HepG2 (cell line): ENCODE measurements at regions not wholly inside any gene's neighbourhood (a gene's known extent, or its start where the extent isn't known, plus 50 kb on each side); places are given as distances from the start of the nearest gene placed in this dataset.
A peak's percentile ranks its signal among the peaks of the same experiment; 100 is the strongest.

Experiments used
- CEBPB ChIP-seq: IDR thresholded peaks from 2 replicates; pipeline ENCODE4 v1.6.1; 2011; ENCODE audit warnings: low read depth, low read length, improper control_type of control experiment, borderline replicate concordance
- GATA4 ChIP-seq: sonication (generic); IDR thresholded peaks from 2 replicates; pipeline ENCODE4 v1.6.1; 2016; ENCODE audit warnings: antibody characterized with exemption, low read depth, borderline replicate concordance
- HNF4G ChIP-seq, 2 experiments: sonication (generic) in 1 of 2; formaldehyde crosslinking in 1 of 2; IDR thresholded peaks; 2 replicates each; pipeline versions ENCODE4 v1.4.0 to v1.6.1; 2011 to 2020; ENCODE audit warnings: borderline replicate concordance in 2 of 2, low read depth in 2 of 2, mild to moderate bottlenecking in 2 of 2, low read length in 1 of 2, missing genetic modification reagents in 1 of 2, moderate library complexity in 1 of 2
- HNRNPH1 ChIP-seq: fragments of 200-400 bp; formaldehyde crosslinking; optimal IDR thresholded peaks from 2 replicates; pipeline ENCODE3; 2017; ENCODE audit warnings: mild to moderate bottlenecking, low read depth, low read length
- KDM5A ChIP-seq: fragments of 200-600 bp; sonication (generic); IDR thresholded peaks from 2 replicates; pipeline ENCODE4 v1.7.0; 2018; ENCODE audit warnings: antibody characterized with exemption, mild to moderate bottlenecking, low read length, borderline replicate concordance
- KLF16 ChIP-seq, 2 experiments: sonication (generic) in 1 of 2; formaldehyde crosslinking in 1 of 2; IDR thresholded peaks; 2 replicates each; pipeline versions ENCODE4 v1.6.1 to v1.8.0; 2016 to 2023; ENCODE audit warnings: missing genetic modification reagents in 2 of 2, missing compliant biosample characterization in 1 of 2
- MEIS1 ChIP-seq: sonication (generic); formaldehyde crosslinking; IDR thresholded peaks from 2 replicates; pipeline ENCODE4 v1.9.0; 2021; ENCODE audit warnings: mild to moderate bottlenecking, missing genetic modification reagents, moderate library complexity, borderline replicate concordance
- MEIS2 ChIP-seq: sonication (generic); formaldehyde crosslinking; IDR thresholded peaks from 2 replicates; pipeline ENCODE4 v1.9.0; 2021; ENCODE audit warnings: mild to moderate bottlenecking, missing genetic modification reagents
- NCOR1 ChIP-seq: fragments of 200-600 bp; sonication (generic); IDR thresholded peaks from 2 replicates; pipeline ENCODE4 v1.7.0; 2017; ENCODE audit warnings: antibody characterized with exemption, low read length, borderline replicate concordance
- NFYB ChIP-seq: sonication (generic); formaldehyde crosslinking; IDR thresholded peaks from 2 replicates; pipeline ENCODE4 v1.4.0; 2020; ENCODE audit warnings: missing genetic modification reagents
- NFYC ChIP-seq: IDR thresholded peaks from 2 replicates; pipeline ENCODE4 v1.6.1; 2016; ENCODE audit warnings: missing genetic modification reagents, missing compliant biosample characterization
- RFXANK ChIP-seq: IDR thresholded peaks from 2 replicates; pipeline ENCODE4 v1.6.1; 2016
- TARDBP ChIP-seq: sonication (generic); formaldehyde crosslinking; IDR thresholded peaks from 2 replicates; pipeline ENCODE4 v1.8.0; 2022; ENCODE audit warnings: mild to moderate bottlenecking, missing genetic modification reagents
- TFAP4 ChIP-seq: sonication (generic); IDR thresholded peaks from 2 replicates; pipeline ENCODE4 v1.6.1; 2016; ENCODE audit warnings: low read depth, borderline replicate concordance
- THAP11 ChIP-seq: IDR thresholded peaks from 2 replicates; pipeline ENCODE4 v1.6.1; 2016; ENCODE audit warnings: missing biosample characterization, missing genetic modification reagents
- ZBED4 ChIP-seq: sonication (generic); formaldehyde crosslinking; IDR thresholded peaks from 2 replicates; pipeline ENCODE4 v1.4.0; 2020; ENCODE audit warnings: missing genetic modification reagents, borderline replicate concordance
- ZBTB44 ChIP-seq: sonication (generic); formaldehyde crosslinking; IDR thresholded peaks from 2 replicates; pipeline ENCODE4 v1.4.0; 2020; ENCODE audit warnings: missing genetic modification reagents
- ZFP82 ChIP-seq: sonication (generic); formaldehyde crosslinking; IDR thresholded peaks from 2 replicates; pipeline ENCODE4 v1.5.1; 2020; ENCODE audit warnings: mild to moderate bottlenecking, missing genetic modification reagents, borderline replicate concordance
- ZNF703 ChIP-seq: sonication (generic); formaldehyde crosslinking; IDR thresholded peaks from 2 replicates; pipeline ENCODE4 v1.5.1; 2020; ENCODE audit warnings: missing genetic modification reagents, mild to moderate bottlenecking, moderate library complexity, borderline replicate concordance
- ZNF784 ChIP-seq: sonication (generic); formaldehyde crosslinking; IDR thresholded peaks from 2 replicates; pipeline ENCODE4 v1.5.1; 2020; ENCODE audit warnings: missing genetic modification reagents, mild to moderate bottlenecking, borderline replicate concordance
- ZSCAN12 ChIP-seq: sonication (generic); formaldehyde crosslinking; IDR thresholded peaks from 2 replicates; pipeline ENCODE4 v1.9.0; 2021; ENCODE audit warnings: mild to moderate bottlenecking, missing genetic modification reagents

GRCh38 chr17:72525225-72526015, 404.6 kb downstream of the SOX9 start (continued):
- TF ChIP-seq ZFP82, result no peak
- no peak for TF ChIP-seq HNRNPH1
- peak; percentile 76; the same call in 1 of the 2 replicates for TF ChIP-seq TFAP4
- 0 out of 4 replicates have a peak, but pooled peaks of 1 of the 2 experiments have one; percentile 30 for TF ChIP-seq KLF16 (CRISPR knock-in tag; IDR thresholded peaks at IDR 0.05)
- peak; percentile 34; the same call in 1 of the 2 replicates for TF ChIP-seq GATA4
- TF ChIP-seq ZSCAN12 (CRISPR knock-in tag), result 0 out of 2 replicates have a peak, but pooled peaks have one; percentile 12
- TF ChIP-seq TARDBP, result no peak
- peak; percentile 63 for TF ChIP-seq NFYB (CRISPR knock-in tag)
- TF ChIP-seq RFXANK (CRISPR knock-in tag), result 0 out of 2 replicates have a peak, but pooled peaks have one; percentile 28
- peak; percentile 52; the same call in 1 of the 2 replicates for TF ChIP-seq NCOR1
- no peak for TF ChIP-seq ZNF703
- TF ChIP-seq NFYC (CRISPR knock-in tag), result peak; percentile 73
- TF ChIP-seq THAP11 (CRISPR knock-in tag), result peak; percentile 34; the same call in 1 of the 2 replicates
- no peak for TF ChIP-seq ZBTB44 (CRISPR knock-in tag)
- 0 out of 2 replicates have a peak, but pooled peaks have one; percentile 53 for TF ChIP-seq ZBED4 (CRISPR knock-in tag)
- TF ChIP-seq MEIS2 (CRISPR knock-in tag), result peak; percentile 21; the same call in 1 of the 2 replicates
- peak; percentile 71 for TF ChIP-seq CEBPB
- no peak for TF ChIP-seq KDM5A
- TF ChIP-seq MEIS1, result no peak
- TF ChIP-seq HNF4G (IDR thresholded peaks at IDR 0.05; ENCODE audit: borderline replicate concordance, low read depth, low read length), result peak; percentile 60; the same call in 1 of the 2 replicates
- no peak for TF ChIP-seq HNF4G (CRISPR knock-in tag; IDR thresholded peaks at IDR 0.05; ENCODE audit: borderline replicate concordance, low read depth)
- no peak for TF ChIP-seq ZNF784 (CRISPR knock-in tag)
